IMR-90 (cell line): ENCODE measurements at regions not wholly inside any gene's neighbourhood (a gene's known extent, or its start where the extent isn't known, plus 50 kb on each side); places are given as distances from the start of the nearest gene placed in this dataset.
A peak's percentile ranks its signal among the peaks of the same experiment; 100 is the strongest.

ENCODE experiments used
- ATAC-seq: fragments of 200-7000 bp; cut with Tn5 transposase; 2 replicates; pipeline ENCODE4 v1.9.1; 2020; ENCODE audit warnings: low read depth, mild to moderate bottlenecking, moderate library complexity
- BruUV-seq: library from RNA; stranded (reverse); fragments of 400-500 nt; replicated peaks from 2 replicates; lab custom pipeline; 2021; lab: Mats Ljungman, UMichigan
- CTCF ChIA-PET: fragments of 300-600 bp; formaldehyde crosslinking; extraction: SDS; loops from one replicate; lab custom pipeline; 2021; ENCODE audit warnings: antibody characterized with exemption; lab: Yijun Ruan, JAX
- POLR2A ChIA-PET: fragments of 300-600 bp; sonication (Branson Sonifier 250); formaldehyde crosslinking; loops from one replicate; lab custom pipeline; 2022; ENCODE audit warnings: antibody characterized with exemption; ENCODE audit not compliant: unreplicated experiment; lab: Charles Lee
- DNase-seq: peaks from one replicate; pipeline ENCODE4 v3.0.0; 2013
- H2AFZ ChIP-seq: replicated peaks from 2 replicates; pipeline ENCODE3; 2013; ENCODE audit warnings: low read length, mild to moderate bottlenecking; ENCODE audit not compliant: poor library complexity
- H2AK5ac ChIP-seq: 2 replicates; pipeline ENCODE4 v1.6.1; 2013; ENCODE audit warnings: low read depth, low read length, inconsistent platforms
- H2AK9ac ChIP-seq: replicated peaks from 2 replicates; pipeline ENCODE3; 2013; ENCODE audit warnings: mild to moderate bottlenecking, low read depth, low read length, moderate library complexity; ENCODE audit not compliant: poor library complexity
- H2BK120ac ChIP-seq: 2 replicates; pipeline ENCODE4 v1.6.1; 2013; ENCODE audit warnings: low read depth, low read length, inconsistent platforms
- H2BK15ac ChIP-seq: 3 replicates; pipeline ENCODE4 v1.6.1; 2013; ENCODE audit warnings: low read depth, low read length, inconsistent platforms
- H2BK20ac ChIP-seq: 2 replicates; pipeline ENCODE4 v1.6.1; 2013; ENCODE audit warnings: low read depth, mild to moderate bottlenecking, inconsistent platforms, low read length, moderate library complexity
- H2BK5ac ChIP-seq: 2 replicates; pipeline ENCODE4 v1.6.1; 2013; ENCODE audit warnings: mild to moderate bottlenecking, low read depth, low read length, inconsistent platforms; ENCODE audit not compliant: poor library complexity, severe bottlenecking
- H3K14ac ChIP-seq: replicated peaks from 2 replicates; pipeline ENCODE4 v1.6.1; 2013; ENCODE audit warnings: low read depth, low read length, inconsistent platforms
- H3K18ac ChIP-seq: 2 replicates; pipeline ENCODE4 v1.6.1; 2013; ENCODE audit warnings: low read depth, low read length, control low read depth
- H3K23ac ChIP-seq: 2 replicates; pipeline ENCODE4 v1.6.1; 2013; ENCODE audit warnings: low read depth, low read length, inconsistent platforms
- H3K27ac ChIP-seq: 2 replicates; pipeline ENCODE4 v1.5.1; 2013; ENCODE audit warnings: mild to moderate bottlenecking, control low read depth, low read length; ENCODE audit not compliant: insufficient read depth
- H3K27me3 ChIP-seq: 2 replicates; pipeline ENCODE4 v1.6.1; 2013; ENCODE audit warnings: low read length; ENCODE audit not compliant: control insufficient read depth, insufficient read depth
- H3K36me3 ChIP-seq: 2 replicates; pipeline ENCODE4 v1.6.1; 2013; ENCODE audit warnings: low read length, mixed read lengths; ENCODE audit not compliant: control insufficient read depth, insufficient read depth
- H3K4ac ChIP-seq: 2 replicates; pipeline ENCODE4 v1.6.1; 2013; ENCODE audit warnings: low read depth, low read length, inconsistent platforms
- H3K4me1 ChIP-seq: 2 replicates; pipeline ENCODE4 v1.6.1; 2013; ENCODE audit warnings: low read length, mixed read lengths; ENCODE audit not compliant: control insufficient read depth, insufficient read depth
- H3K4me2 ChIP-seq: 2 replicates; pipeline ENCODE4 v1.6.1; 2013; ENCODE audit warnings: low read depth, mild to moderate bottlenecking, control low read depth, low read length, moderate library complexity
- H3K4me3 ChIP-seq: 2 replicates; pipeline ENCODE4 v1.5.1; 2013; ENCODE audit warnings: low read depth, mild to moderate bottlenecking, control low read depth, low read length, moderate library complexity; ENCODE audit not compliant: insufficient read depth
- H3K56ac ChIP-seq: 2 replicates; pipeline ENCODE4 v1.6.1; 2013; ENCODE audit warnings: low read length, inconsistent platforms; ENCODE audit not compliant: insufficient read depth; ENCODE audit errors: extremely low read depth
- H3K79me1 ChIP-seq, 2 experiments: 2 replicates each; pipeline ENCODE4 v1.6.1; 2013; ENCODE audit warnings: low read length in 2 of 2, inconsistent platforms in 1 of 2, low read depth in 1 of 2
- H3K9ac ChIP-seq: 2 replicates; pipeline ENCODE4 v1.6.1; 2013; ENCODE audit warnings: low read depth, low read length, control low read depth
- H3K9me1 ChIP-seq: 2 replicates; pipeline ENCODE4 v1.6.1; 2013; ENCODE audit warnings: low read length, inconsistent platforms; ENCODE audit not compliant: insufficient read depth
- H3K9me3 ChIP-seq: 2 replicates; pipeline ENCODE4 v1.6.1; 2013; ENCODE audit warnings: low read length; ENCODE audit not compliant: control insufficient read depth, insufficient read depth
- H4K20me1 ChIP-seq: 2 replicates; pipeline ENCODE4 v1.6.1; 2013; ENCODE audit warnings: low read length, inconsistent platforms; ENCODE audit not compliant: insufficient read depth
- H4K5ac ChIP-seq: 2 replicates; pipeline ENCODE4 v1.6.1; 2013; ENCODE audit warnings: mild to moderate bottlenecking, low read depth, low read length, control low read depth
- H4K8ac ChIP-seq, 2 experiments: 2 replicates each; pipeline ENCODE4 v1.6.1; 2013; ENCODE audit warnings: low read depth in 2 of 2, low read length in 2 of 2, control low read depth in 1 of 2, inconsistent platforms in 1 of 2
- H4K91ac ChIP-seq: 2 replicates; pipeline ENCODE4 v1.6.1; 2013; ENCODE audit warnings: low read depth, low read length, inconsistent platforms; ENCODE audit not compliant: insufficient read depth
- CTCF ChIP-seq: conservative IDR thresholded peaks from 2 replicates; pipeline ENCODE4 v1.5.1; 2012; ENCODE audit warnings: mild to moderate bottlenecking, low read depth, low read length, improper control_type of control experiment
- NFE2L2 ChIP-seq: fragments of 150-350 bp; IDR thresholded peaks from 2 replicates; pipeline ENCODE4 v1.6.1; 2016; ENCODE audit warnings: low read depth, mild to moderate bottlenecking, low read length
- RCOR1 ChIP-seq: IDR thresholded peaks from 2 replicates; pipeline ENCODE4 v1.6.1; 2012; ENCODE audit warnings: mild to moderate bottlenecking, low read length, improper control_type of control experiment; ENCODE audit not compliant: insufficient replicate concordance
- SMC3 ChIP-seq: fragments of 150-350 bp; IDR thresholded peaks from 2 replicates; pipeline ENCODE4 v1.6.1; 2016; ENCODE audit warnings: low read depth, mild to moderate bottlenecking, antibody characterized with exemption, low read length, moderate library complexity
- WGBS, 2 experiments: methylation state at CpG; one replicate each; pipeline versions ENCODE4 v1.1.5 to v1.1.7; 2013; ENCODE audit warnings: missing lambda C conversion rate in 2 of 2; ENCODE audit not compliant: insufficient read length in 1 of 2; ENCODE audit errors: extremely low coverage in 2 of 2; 5-methylcytosine and 5-hydroxymethylcytosine counted together
- dilution Hi-C: fragments of 300-500 bp; cut with HindIII; formaldehyde crosslinking; loops from one replicate; pipeline ENCODE4 v1.14.3; 2018; ENCODE audit warnings: low sequenced_read_pairs; ENCODE audit not compliant: unreplicated experiment
- in situ Hi-C: fragments of 300-500 bp; cut with MboI; formaldehyde crosslinking; loops from 3 replicates; pipeline ENCODE4 v1.14.3; 2019; ENCODE audit warnings: low sequenced_read_pairs, inconsistent platforms, mixed read lengths
- intact Hi-C: fragments of 100-400 bp; cut with micrococcal nuclease; formaldehyde crosslinking; loops from 2 replicates; pipeline ENCODE4 v1.10.0; 2022

GRCh38 chr18:70464343-70465114, 175.7 kb downstream of the SOCS6 start:
- WGBS, 2 experiments, result 0% methylated on average over 2 of the region's 18 CpGs; no CpG with 5 or more reads in 1 of the 2 experiments
- dilution Hi-C loops, result no loop called here

More at GRCh38 chr18:70464343-70465114, 175.7 kb downstream of the SOCS6 start:
- DNase-seq, result peak; percentile 55
- Histone ChIP-seq H2BK15ac (no peak overlapping the region; the same call in 2 of the 3 replicates), H2BK120ac (no peak overlapping the region), H3K27ac (no peak overlapping the region), H4K8ac (peak overlapping the region in 1 of 2 experiments; percentile 22; a peak in 1 of 4 replicates), H3K27me3 (peaks cover 2% of the 10 kb centered on the region), H2BK20ac (no peak overlapping the region), H3K4me2 (peak overlapping the region; percentile 47), H3K4me1 (no peaks in the 10 kb centered on the region), H3K56ac (no peak overlapping the region), H2AK9ac (no peak overlapping the region), H4K20me1 (no peaks in the 10 kb centered on the region), H3K18ac (no peak overlapping the region), H3K79me1 (no peaks in the 10 kb centered on the region), H3K9ac (no peak overlapping the region), H2BK5ac (peak overlapping the region; percentile 81), H4K5ac (no peak overlapping the region), H3K9me3 (no peaks in the 10 kb centered on the region), H3K36me3 (no peaks in the 10 kb centered on the region), H3K9me1 (no peaks in the 10 kb centered on the region; the same call in 1 of the 2 replicates), H3K4me3 (peak overlapping the region; percentile 27), H3K23ac (0 out of 2 replicates have a peak overlapping the region, but pooled peaks have one; percentile 59), H2AK5ac (no peak overlapping the region), H3K4ac (no peak overlapping the region), H3K14ac (no peak overlapping the region; the same call in 1 of the 2 replicates), H4K91ac (no peak overlapping the region), H2AFZ (peak overlapping the region; percentile 88)
- no TSS peak for BruUV-seq
- intact Hi-C loops (no loop called here), in situ Hi-C loops (no loop called here)
- CTCF ChIA-PET, result no interaction called here
- ATAC-seq, result peak; percentile 82
- POLR2A ChIA-PET, result no interaction called here
- TF ChIP-seq NFE2L2 (no peak), SMC3 (0 out of 2 replicates have a peak, but pooled peaks have one; percentile 8), CTCF (peak; percentile 30), RCOR1 (no peak)
